ENCODE measurements at regions not wholly inside any gene's neighbourhood (a gene's known extent, or its start where the extent isn't known, plus 50 kb on each side); places are given as distances from the start of the nearest gene placed in this dataset.

DNA sequence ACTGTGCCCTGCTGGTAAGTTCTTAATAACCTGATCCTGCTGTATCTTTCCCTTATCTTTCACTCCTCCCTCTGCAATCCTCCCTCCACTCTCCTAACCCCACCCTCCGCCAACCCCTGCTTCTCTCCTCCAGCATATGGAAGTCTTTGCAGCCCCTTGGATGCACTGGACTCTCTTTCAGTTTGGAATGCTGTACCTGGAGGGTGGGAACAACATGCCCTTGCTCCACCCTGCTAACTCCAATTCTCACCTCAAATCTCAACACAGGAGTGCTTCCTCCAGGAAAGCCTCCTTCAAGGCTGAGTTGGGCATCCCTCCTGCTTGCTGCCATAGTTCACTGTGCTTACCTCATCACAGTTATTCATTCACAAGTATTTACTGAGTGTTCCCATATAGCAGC is 52.8 kb upstream of the LDLRAD3 start:
- Histone ChIP-seq H3K4me1 (no peaks in the 10 kb centered on the region), H3K27ac (no peak overlapping the region)

DNA sequence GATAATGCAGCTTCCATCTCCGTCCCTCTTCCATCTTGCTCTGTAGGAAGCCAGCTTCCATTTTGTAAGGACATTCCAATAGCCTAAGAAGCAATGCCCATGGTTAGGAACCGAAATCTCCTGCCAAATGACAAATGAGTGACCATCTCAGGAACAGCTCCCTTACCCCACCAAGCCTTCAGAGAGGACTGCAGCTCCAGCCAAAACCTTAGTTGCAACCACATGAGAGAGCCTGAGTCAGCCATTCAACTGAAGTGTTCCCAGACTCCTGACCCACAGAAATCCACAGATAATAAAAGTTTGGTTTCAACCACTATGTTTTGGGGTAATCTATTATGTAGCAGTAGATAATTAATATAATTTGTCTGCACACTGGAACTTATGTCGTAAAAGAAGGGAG is 51.7 kb upstream of the LDLRAD3 start:
- H3K9me3 ChIP-seq = no peaks in the 10 kb centered on the region
- no peak overlapping the region for H3K27ac ChIP-seq
- H3K4me3 ChIP-seq = no peak overlapping the region
- H3K27me3 ChIP-seq = no peaks in the 10 kb centered on the region
- no peak for DNase-seq (ENCODE audit: extremely low spot score in 2 of 2)
- H3K36me3 ChIP-seq = no peaks in the 10 kb centered on the region
- intact Hi-C loops (cut with DNase I) = no loop called here
- TF ChIP-seq POLR2A (IDR thresholded peaks at IDR 0.05) = no peak
- TF ChIP-seq, protein P1, sequence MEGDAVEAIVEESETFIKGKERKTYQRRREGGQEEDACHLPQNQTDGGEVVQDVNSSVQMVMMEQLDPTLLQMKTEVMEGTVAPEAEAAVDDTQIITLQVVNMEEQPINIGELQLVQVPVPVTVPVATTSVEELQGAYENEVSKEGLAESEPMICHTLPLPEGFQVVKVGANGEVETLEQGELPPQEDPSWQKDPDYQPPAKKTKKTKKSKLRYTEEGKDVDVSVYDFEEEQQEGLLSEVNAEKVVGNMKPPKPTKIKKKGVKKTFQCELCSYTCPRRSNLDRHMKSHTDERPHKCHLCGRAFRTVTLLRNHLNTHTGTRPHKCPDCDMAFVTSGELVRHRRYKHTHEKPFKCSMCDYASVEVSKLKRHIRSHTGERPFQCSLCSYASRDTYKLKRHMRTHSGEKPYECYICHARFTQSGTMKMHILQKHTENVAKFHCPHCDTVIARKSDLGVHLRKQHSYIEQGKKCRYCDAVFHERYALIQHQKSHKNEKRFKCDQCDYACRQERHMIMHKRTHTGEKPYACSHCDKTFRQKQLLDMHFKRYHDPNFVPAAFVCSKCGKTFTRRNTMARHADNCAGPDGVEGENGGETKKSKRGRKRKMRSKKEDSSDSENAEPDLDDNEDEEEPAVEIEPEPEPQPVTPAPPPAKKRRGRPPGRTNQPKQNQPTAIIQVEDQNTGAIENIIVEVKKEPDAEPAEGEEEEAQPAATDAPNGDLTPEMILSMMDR (IDR thresholded peaks at IDR 0.05) = no peak
- TF ChIP-seq POLR2AphosphoS5 (IDR thresholded peaks at IDR 0.05; ENCODE audit: insufficient read depth in 1 of 2, low read depth in 1 of 2) = no peak
- H3K4me1 ChIP-seq = no peaks in the 10 kb centered on the region

More for the DNA sequence above, 52.8 kb upstream of the LDLRAD3 start:
- no peaks in the 10 kb centered on the region for H3K9me3 ChIP-seq
- no peak for DNase-seq (ENCODE audit: extremely low spot score in 2 of 2)
- H3K36me3 ChIP-seq = no peaks in the 10 kb centered on the region
- H3K27me3 ChIP-seq = no peaks in the 10 kb centered on the region
- no peak overlapping the region for H3K4me3 ChIP-seq
- TF ChIP-seq POLR2AphosphoS5 (IDR thresholded peaks at IDR 0.05; ENCODE audit: insufficient read depth in 1 of 2, low read depth in 1 of 2) (no peak), POLR2A (IDR thresholded peaks at IDR 0.05) (no peak)
- TF ChIP-seq, protein P1 (IDR thresholded peaks at IDR 0.05) = no peak
- intact Hi-C loops (cut with DNase I) = no loop called here

DNA sequence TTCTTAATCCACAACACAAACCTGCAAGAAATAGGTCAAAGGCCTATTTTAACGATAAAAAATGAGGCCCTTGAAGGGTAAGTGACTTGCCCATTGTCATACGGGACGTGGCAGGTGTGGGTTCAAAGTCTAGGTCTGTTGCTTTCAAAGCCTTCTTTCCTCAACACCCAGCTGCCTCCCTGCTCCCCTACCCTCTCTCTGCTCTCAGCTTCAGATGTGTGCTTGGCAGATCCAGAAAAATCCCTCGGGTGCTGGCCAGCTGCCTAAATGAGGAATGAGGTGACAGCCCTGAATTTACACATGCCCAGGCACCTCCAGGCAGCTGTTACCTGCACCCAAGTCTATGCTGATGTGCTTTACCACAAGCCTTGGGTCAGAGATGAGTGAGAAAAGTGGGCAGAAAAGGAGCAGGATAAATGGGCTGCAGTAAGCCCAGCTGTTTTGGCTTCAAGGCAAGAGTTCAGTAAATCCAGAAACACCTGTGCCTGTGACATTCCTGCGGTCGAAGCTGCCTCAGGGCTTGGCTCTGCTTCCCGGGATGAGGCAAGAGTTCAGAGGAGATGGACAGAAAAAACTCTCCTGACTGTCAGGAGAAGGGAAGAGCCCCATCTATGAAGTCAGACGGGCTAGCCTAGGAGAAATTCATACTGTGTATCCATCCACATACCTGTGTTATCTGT is 49.9 kb upstream of the LDLRAD3 start:
- no peaks in the 10 kb centered on the region for H3K27me3 ChIP-seq
- H3K27ac ChIP-seq = no peak overlapping the region
- DNase-seq (ENCODE audit: extremely low spot score in 2 of 2) = no peak

More for the DNA sequence above, 49.9 kb upstream of the LDLRAD3 start:
- TF ChIP-seq, protein P1 (IDR thresholded peaks at IDR 0.05) = no peak
- TF ChIP-seq POLR2AphosphoS5 (IDR thresholded peaks at IDR 0.05; ENCODE audit: insufficient read depth in 1 of 2, low read depth in 1 of 2) (peak in 1 of 2 donors; percentile 44), POLR2A (IDR thresholded peaks at IDR 0.05) (no peak)
- H3K9me3 ChIP-seq = no peaks in the 10 kb centered on the region
- intact Hi-C loops (cut with DNase I) = no loop called here
- H3K4me1 ChIP-seq = no peaks in the 10 kb centered on the region
- H3K4me3 ChIP-seq = no peak overlapping the region
- no peaks in the 10 kb centered on the region for H3K36me3 ChIP-seq
